ENCODE measurements at regions not wholly inside any gene's neighbourhood (a gene's known extent, or its start where the extent isn't known, plus 50 kb on each side); places are given as distances from the start of the nearest gene placed in this dataset.

- no peak for DNase-seq (ENCODE audit: low read depth, low spot score)
- in situ Hi-C loops (cut with HindIII; ENCODE audit: low pct_unique_long_range_greater_than_20kb, low sequenced_read_pairs), result no loop called here
Measured at GRCh38 chr22:47561115-47561675, 798.7 kb downstream of the TBC1D22A start.

GRCh38 chr22:47558828-47559700, 796.6 kb downstream of the TBC1D22A start:
- in situ Hi-C loops (cut with HindIII; ENCODE audit: low pct_unique_long_range_greater_than_20kb, low sequenced_read_pairs), result no loop called here
- no peak for DNase-seq (ENCODE audit: low read depth, low spot score)

DNA sequence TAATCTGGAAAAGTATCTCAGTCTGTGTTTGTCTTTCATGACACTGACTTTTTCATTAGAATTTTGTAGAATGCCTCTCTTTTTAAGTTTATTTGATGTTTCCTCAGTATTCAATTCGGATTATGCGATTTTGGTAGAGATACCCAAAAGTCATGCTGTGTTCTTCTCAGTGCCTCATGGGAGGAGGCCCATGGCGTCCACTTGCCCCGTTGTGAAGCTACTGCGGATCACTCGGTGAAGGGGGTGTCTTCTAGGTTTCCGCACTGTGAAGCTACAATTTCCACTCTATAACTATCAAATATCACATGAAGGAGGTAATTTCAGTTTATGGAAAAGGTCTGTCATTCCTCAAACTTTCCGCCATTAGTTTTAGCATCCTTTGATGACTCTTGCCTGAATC, 794.0 kb downstream of the TBC1D22A start:
- no peak for DNase-seq (ENCODE audit: low read depth, low spot score)
- in situ Hi-C loops (cut with HindIII; ENCODE audit: low pct_unique_long_range_greater_than_20kb, low sequenced_read_pairs), result no loop called here

DNA sequence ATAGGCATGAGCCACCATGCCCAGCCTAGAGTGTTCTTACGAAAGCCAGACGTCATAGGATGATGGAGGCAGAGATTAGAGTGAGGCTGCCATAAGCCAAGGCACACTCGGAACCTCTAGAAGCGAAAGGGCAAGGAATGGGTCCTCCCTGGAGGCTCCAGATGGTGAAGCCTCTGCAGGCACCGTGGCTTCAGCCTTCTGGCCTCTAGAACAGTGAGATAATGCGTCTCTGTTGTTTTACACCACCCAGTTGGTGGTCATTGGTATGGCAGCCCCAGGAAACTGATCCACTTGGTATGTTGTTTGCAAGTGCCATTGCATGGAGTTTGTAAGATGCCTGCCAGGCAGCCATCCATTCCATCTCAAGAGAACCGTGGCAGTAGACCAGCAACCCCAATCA, 791.0 kb downstream of the TBC1D22A start:
- in situ Hi-C loops (cut with HindIII; ENCODE audit: low pct_unique_long_range_greater_than_20kb, low sequenced_read_pairs), result no loop called here
- DNase-seq (ENCODE audit: low read depth, low spot score), result no peak

GRCh38 chr22:47552541-47553205, 790.2 kb downstream of the TBC1D22A start:
- in situ Hi-C loops (cut with HindIII; ENCODE audit: low pct_unique_long_range_greater_than_20kb, low sequenced_read_pairs), result no loop called here
- no peak for DNase-seq (ENCODE audit: low read depth, low spot score)

GRCh38 chr22:47552024-47552423, 789.6 kb downstream of the TBC1D22A start:
- in situ Hi-C loops (cut with HindIII; ENCODE audit: low pct_unique_long_range_greater_than_20kb, low sequenced_read_pairs), result no loop called here
- DNase-seq (ENCODE audit: low read depth, low spot score), result no peak

DNA sequence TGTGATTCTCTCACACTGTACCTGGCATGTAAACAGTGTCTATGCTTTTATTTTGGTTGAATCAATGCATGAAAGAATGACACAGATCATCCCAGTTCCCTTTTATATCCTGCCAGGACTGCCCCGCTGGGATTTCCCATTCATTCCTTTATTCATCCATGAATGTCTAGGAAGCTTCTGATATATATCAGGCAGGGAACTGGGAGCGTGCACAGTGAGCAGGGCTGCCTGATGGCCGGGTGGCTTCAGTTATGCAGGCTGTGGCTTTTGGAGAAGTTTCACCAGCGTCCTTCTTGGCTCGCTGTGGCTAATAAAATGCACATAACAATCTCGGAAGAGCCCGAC, 789.0 kb downstream of the TBC1D22A start:
- in situ Hi-C loops (cut with HindIII; ENCODE audit: low pct_unique_long_range_greater_than_20kb, low sequenced_read_pairs), result no loop called here
- no peak for DNase-seq (ENCODE audit: low read depth, low spot score)

GRCh38 chr22:47550524-47551430, 788.3 kb downstream of the TBC1D22A start:
- in situ Hi-C loops (cut with HindIII; ENCODE audit: low pct_unique_long_range_greater_than_20kb, low sequenced_read_pairs), result no loop called here
- DNase-seq (ENCODE audit: low read depth, low spot score), result no peak

GRCh38 chr22:47549741-47550340, 787.4 kb downstream of the TBC1D22A start:
- in situ Hi-C loops (cut with HindIII; ENCODE audit: low pct_unique_long_range_greater_than_20kb, low sequenced_read_pairs), result no loop called here
- DNase-seq (ENCODE audit: low read depth, low spot score), result no peak

DNA sequence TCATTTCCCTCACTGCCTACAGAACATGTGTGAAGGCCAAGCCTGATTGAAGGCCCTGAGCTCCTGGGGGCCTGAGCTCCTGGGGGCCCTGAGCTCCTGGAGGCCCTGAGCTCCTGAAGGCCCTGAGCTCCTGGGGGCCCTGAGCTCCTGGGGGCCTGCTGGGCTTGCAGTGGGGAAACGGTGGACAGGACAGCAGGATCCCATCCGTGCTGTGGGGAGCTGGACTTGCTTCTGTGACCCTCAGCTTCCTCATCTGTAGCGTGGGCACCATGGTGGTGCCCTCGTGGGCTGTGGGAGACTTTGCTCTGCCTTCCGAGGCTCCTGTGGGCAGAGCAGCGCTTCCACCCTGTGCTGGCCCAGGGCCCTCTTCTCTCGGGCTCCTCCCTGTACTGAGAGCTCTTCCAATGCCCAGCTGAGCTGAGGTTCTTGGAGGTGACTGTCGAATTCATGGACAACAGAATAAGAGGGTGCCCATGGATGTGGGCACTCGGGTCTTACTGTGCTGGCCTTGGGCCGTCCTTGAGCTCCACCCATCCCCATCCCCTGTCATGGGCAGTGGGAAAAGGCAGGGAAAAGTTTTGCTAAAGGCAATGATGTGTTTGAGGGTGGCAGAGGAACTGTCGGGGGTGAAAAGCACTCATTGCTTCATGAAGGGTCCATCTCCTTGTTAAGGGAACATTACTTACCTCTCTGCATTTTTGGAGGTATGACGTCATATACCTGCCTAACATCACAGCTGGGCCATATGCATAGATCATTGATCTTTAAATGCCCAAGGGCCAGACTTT, 786.7 kb downstream of the TBC1D22A start:
- in situ Hi-C loops (cut with HindIII; ENCODE audit: low pct_unique_long_range_greater_than_20kb, low sequenced_read_pairs), result no loop called here
- DNase-seq (ENCODE audit: low read depth, low spot score), result no peak

- DNase-seq (ENCODE audit: low read depth, low spot score), result no peak
- in situ Hi-C loops (cut with HindIII; ENCODE audit: low pct_unique_long_range_greater_than_20kb, low sequenced_read_pairs), result no loop called here
Measured at GRCh38 chr22:47547881-47548650, 785.6 kb downstream of the TBC1D22A start.

- in situ Hi-C loops (cut with HindIII; ENCODE audit: low pct_unique_long_range_greater_than_20kb, low sequenced_read_pairs), result no loop called here
- no peak for DNase-seq (ENCODE audit: low read depth, low spot score)
Measured at GRCh38 chr22:47547239-47547661, 784.8 kb downstream of the TBC1D22A start.

GRCh38 chr22:47544696-47545095, 782.2 kb downstream of the TBC1D22A start:
- no peak for DNase-seq (ENCODE audit: low read depth, low spot score)
- in situ Hi-C loops (cut with HindIII; ENCODE audit: low pct_unique_long_range_greater_than_20kb, low sequenced_read_pairs), result no loop called here

- DNase-seq (ENCODE audit: low read depth, low spot score), result no peak
- in situ Hi-C loops (cut with HindIII; ENCODE audit: low pct_unique_long_range_greater_than_20kb, low sequenced_read_pairs), result no loop called here
Measured at GRCh38 chr22:47543447-47543846, 781.0 kb downstream of the TBC1D22A start.

DNA sequence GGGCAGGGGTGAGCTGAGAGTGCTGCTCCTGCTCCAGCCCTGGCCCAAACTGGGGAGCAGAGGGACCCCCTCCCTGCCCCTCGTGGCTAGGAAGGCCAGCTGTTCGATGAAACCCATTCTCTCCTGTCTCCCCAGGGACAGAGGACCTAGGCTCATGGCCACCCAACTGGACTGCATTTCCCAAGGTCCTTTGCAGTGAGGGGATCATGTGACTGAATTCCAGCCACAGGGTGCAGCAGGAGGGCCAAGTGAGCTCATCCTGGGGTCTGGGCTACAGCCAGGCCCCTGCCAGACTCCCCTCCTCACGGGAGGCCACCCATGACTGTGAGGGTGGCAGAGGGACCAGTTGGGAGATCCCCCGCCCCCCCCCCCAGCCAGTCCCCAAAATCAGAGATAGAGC, 777.6 kb downstream of the TBC1D22A start:
- in situ Hi-C loops (cut with HindIII; ENCODE audit: low pct_unique_long_range_greater_than_20kb, low sequenced_read_pairs), result no loop called here
- DNase-seq (ENCODE audit: low read depth, low spot score), result no peak

DNA sequence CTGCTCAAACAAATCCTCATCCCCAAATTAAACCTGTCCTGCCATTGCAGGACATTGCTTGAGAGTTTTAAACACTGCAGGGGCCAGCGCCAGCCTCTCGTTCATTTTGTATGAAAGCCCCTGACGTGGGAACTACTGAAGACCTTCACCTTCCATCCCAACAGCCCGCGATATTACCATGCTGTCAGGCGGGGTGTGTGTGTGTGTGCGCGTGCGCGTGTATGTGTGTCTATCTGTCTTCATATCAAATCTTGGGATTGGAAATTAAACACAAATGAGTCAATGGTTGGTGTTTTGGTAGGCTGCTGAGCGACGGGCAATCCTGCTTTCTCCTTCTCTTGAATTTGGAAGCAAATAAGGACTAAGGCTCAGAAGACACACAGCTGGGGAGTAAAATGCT, 776.9 kb downstream of the TBC1D22A start:
- in situ Hi-C loops (cut with HindIII; ENCODE audit: low pct_unique_long_range_greater_than_20kb, low sequenced_read_pairs), result no loop called here

More for the DNA sequence above, 776.9 kb downstream of the TBC1D22A start:
- no peak for DNase-seq (ENCODE audit: low read depth, low spot score)

Data from SK-MEL-5 (cell line).